Testis (tissue), 2 donors: ENCODE measurements at regions not wholly inside any gene's neighbourhood (a gene's known extent, or its start where the extent isn't known, plus 50 kb on each side); places are given as distances from the start of the nearest gene placed in this dataset.
"Not testable (repeated sequence)": the region's sequence is repeated elsewhere in the genome, so short reads cannot be mapped to it uniquely, and the experiment has no call there.

Experiments
- DNase-seq: peaks from one replicate; pipeline ENCODE4 v3.0.0-alpha.2; 2019
- H3K27ac ChIP-seq, 2 donors: fragments of 200-600 bp; sonication (generic); one replicate each; pipeline ENCODE4 v1.5.1; 2019
- H3K27me3 ChIP-seq: fragments of 200-600 bp; sonication (generic); one replicate; pipeline ENCODE4 v1.5.1; 2019
- H3K36me3 ChIP-seq: fragments of 200-600 bp; sonication (generic); one replicate; pipeline ENCODE4 v1.5.1; 2017; ENCODE audit warnings: low read depth; ENCODE audit errors: missing control alignments
- H3K4me1 ChIP-seq: fragments of 200-600 bp; sonication (generic); one replicate; pipeline ENCODE4 v1.5.1; 2019
- H3K4me3 ChIP-seq, 2 donors: fragments of 200-600 bp; sonication (generic); one replicate each; pipeline ENCODE4 v1.5.1; 2017 to 2019
- H3K9me3 ChIP-seq: fragments of 200-600 bp; sonication (generic); one replicate; pipeline ENCODE4 v1.5.1; 2017
- WGBS, 2 donors: methylation state at CpG; one replicate each; pipeline ENCODE4 v1.1.5; 2018; 5-methylcytosine and 5-hydroxymethylcytosine counted together
- intact Hi-C: fragments of 100-400 bp; cut with DNase I; formaldehyde crosslinking; loops from one replicate; pipeline ENCODE4 v1.15.1; 2023; ENCODE audit warnings: low total_unique reads

- H3K9me3 ChIP-seq, H3K4me1 ChIP-seq, intact Hi-C loops, H3K27ac ChIP-seq, H3K27me3 ChIP-seq, DNase-seq, H3K36me3 ChIP-seq: not testable (repeated sequence)
- peak overlapping the region; percentile 24 to 26 for H3K4me3 ChIP-seq
- 1 to 2% methylated on average over 21 to 24 of the region's 25 CpGs for WGBS, 2 donors
Observed at GRCh38 chr1:148049115-148049496, 103.0 kb downstream of the NBPF11 start.

GRCh38 chr1:148048423-148049114, 103.5 kb downstream of the NBPF11 start:
- intact Hi-C loops, H3K4me1 ChIP-seq, H3K27me3 ChIP-seq, DNase-seq, H3K36me3 ChIP-seq, H3K27ac ChIP-seq, H3K9me3 ChIP-seq: not testable (repeated sequence)
- WGBS, 2 donors = 4% methylated on average over 10 of the region's 51 CpGs; no CpG with 5 or more reads in 1 of the 2 donors
- H3K4me3 ChIP-seq = peak overlapping the region; percentile 24 to 26

DNA sequence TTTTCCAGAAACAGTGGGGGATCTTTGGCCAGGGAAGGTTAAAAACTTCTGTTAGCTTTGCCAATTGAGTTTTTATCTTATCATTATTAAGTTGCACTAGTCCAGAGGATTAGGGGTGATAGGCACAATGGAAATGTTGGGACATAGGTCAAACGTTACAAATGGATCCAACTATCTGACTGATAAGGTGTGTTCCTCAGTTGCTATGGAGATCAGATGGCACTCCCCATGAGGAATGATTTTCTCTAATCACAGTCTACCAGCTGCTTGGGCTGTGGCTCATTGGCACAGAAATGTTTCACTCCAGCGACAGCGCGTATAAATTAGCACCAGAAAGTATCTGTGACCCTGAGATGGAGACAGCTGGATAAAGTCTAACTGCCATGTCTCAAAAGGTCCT, 106.2 kb downstream of the NBPF11 start:
- H3K27me3 ChIP-seq, DNase-seq, H3K9me3 ChIP-seq, H3K36me3 ChIP-seq, H3K27ac ChIP-seq, H3K4me1 ChIP-seq, H3K4me3 ChIP-seq, intact Hi-C loops: not testable (repeated sequence)
- 68% methylated on average over 3 of the region's 4 CpGs; no CpG with 5 or more reads in 1 of the 2 donors for WGBS, 2 donors

GRCh38 chr1:148044495-148044894, 107.6 kb downstream of the NBPF11 start:
- H3K9me3 ChIP-seq, H3K27me3 ChIP-seq, H3K4me1 ChIP-seq, H3K27ac ChIP-seq, intact Hi-C loops, DNase-seq, H3K4me3 ChIP-seq, H3K36me3 ChIP-seq: not testable (repeated sequence)
- WGBS, 2 donors = 83 to 96% methylated on average over 6 of the region's 6 CpGs
